HG03469 (cell line): ENCODE measurements at regions not wholly inside any gene's neighbourhood (a gene's known extent, or its start where the extent isn't known, plus 50 kb on each side); places are given as distances from the start of the nearest gene placed in this dataset.

Experiments
- ATAC-seq: cut with Tn5 transposase; IDR thresholded peaks from one replicate; pipeline ENCODE4 v1.9.1; 2021; ENCODE audit warnings: mild to moderate bottlenecking, moderate library complexity, moderate number of reproducible peaks; ENCODE audit not compliant: unreplicated experiment

- no peak for ATAC-seq
Observed at GRCh38 chr2:221205103-221205673, 366.9 kb downstream of the EPHA4 start.

- no peak for ATAC-seq
Observed at GRCh38 chr2:221210686-221211085, 361.4 kb downstream of the EPHA4 start.

DNA sequence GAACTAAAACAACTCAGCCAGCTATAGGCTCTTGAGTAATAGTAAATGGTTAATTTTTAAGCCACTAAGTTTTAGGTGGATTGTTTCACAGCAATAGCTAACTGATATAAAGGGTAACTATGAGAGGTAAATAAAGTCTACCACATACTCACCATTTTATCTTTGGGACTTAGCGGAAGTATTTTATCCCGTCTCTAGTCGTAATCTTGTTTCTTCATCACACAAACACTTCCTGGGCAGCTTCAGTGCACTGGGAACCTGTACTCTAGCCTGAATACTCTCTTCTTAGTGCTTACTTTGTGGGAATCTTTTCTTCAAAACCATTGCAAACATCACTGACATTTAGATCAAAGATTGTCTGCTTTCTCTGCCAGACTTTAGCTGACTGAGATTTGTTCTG is 360.5 kb downstream of the EPHA4 start:
- no peak for ATAC-seq

GRCh38 chr2:221212105-221212504 is 360.0 kb downstream of the EPHA4 start:
- ATAC-seq: no peak

- no peak for ATAC-seq
Observed at GRCh38 chr2:221215487-221215886, 356.6 kb downstream of the EPHA4 start.

DNA sequence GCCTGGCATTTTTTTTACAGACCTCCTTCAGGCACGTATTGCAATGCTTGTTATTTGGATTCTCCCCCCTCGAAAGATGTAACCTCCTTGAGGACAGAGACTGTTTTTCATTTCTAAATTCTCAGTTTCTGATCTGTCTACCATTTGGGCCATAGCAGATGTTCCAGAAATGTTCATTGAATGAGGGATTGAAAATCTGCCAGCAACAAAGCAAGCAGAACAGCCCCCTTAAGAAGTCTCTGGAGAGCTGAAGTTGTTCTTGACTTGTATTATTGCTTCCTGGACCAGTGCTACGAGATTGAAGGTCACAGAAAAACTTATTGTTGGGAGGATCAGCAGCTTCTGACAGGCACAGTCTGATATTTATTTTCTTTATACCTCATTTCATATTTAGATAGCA is 355.5 kb downstream of the EPHA4 start:
- ATAC-seq: no peak

DNA sequence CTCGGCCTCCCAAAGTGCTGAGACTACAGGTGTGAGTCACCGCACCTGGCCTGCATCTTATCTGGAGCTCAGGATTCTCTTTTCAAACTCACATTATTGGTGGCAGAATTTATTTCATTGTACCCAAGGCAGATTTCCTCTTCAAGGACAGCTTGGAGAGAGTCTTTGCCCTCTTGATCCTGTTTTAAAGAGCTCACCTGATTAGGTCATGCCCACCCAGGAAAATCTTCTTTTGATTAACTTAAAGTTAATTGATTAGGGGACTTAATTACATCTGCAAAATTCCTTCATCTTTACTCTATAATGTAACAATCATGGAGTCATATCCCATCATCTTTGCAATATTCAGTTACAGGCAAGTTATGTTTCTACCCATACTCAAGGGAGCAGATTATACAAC is 346.4 kb downstream of the EPHA4 start:
- no peak for ATAC-seq

DNA sequence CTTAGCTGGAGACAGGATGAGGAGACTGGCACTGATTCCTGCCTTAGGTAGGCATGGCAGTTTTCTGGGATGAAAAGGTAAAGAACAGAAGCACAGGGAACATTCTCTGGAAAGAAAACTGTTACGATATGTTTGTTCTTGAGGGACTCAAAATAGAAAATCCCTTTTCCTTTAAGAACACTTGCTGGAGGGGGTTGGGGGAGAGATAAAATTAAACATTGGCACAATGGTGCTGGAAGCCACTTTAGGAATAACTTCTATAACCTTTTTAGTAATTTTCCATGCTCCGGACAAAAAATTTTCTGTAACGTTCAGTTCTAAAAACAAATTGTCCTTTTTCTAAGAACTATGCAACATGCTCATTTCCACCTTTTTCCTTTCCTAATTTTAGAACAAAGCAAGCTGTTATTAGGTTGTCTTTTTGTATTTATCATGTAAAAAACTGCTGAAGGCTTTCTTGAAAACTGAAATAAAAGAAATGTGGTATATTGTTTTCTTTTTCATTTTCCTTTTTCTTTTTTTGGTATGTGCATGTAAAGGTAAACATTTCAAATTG is 343.8 kb downstream of the EPHA4 start:
- no peak for ATAC-seq

DNA sequence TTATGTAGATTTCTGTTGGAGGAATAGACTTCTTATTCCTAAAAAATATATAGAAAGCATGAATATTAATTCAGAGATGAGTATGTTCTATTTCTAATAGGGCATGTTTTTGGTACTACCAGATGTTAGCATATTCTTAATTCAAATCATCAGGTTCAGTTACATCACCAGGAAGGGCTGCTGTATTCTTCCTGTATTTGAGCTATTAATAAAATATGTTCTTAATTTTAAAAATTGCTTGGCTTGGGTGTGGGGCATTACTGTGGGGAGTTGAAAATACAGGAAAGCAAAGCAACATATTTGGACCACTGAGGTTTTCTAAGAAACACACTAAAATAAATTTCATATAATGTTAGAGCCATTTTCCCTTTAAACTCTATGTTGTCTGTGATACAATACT is 343.0 kb downstream of the EPHA4 start:
- no peak for ATAC-seq

DNA sequence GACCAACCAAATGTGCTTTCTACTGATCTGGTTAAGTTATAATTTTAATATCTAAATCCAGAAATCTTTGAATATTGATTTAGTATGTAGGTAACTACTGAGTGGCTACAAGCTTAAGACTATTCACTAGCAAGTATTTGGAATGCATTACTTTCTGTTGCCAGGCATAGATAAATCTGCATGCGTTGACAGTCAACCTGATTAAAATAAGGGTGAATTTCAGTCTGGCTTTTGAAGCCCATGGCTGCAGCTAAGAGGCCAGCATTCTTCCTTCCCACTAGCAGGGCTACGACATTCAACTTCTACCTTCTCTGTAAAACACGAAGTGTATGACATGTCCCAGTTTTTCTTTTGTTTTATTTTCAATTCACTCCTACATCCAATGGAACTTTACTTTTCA is 340.6 kb downstream of the EPHA4 start:
- no peak for ATAC-seq

GRCh38 chr2:221235941-221236340 is 336.2 kb downstream of the EPHA4 start:
- no peak for ATAC-seq

GRCh38 chr2:221241072-221241471 is 331.0 kb downstream of the EPHA4 start:
- no peak for ATAC-seq

DNA sequence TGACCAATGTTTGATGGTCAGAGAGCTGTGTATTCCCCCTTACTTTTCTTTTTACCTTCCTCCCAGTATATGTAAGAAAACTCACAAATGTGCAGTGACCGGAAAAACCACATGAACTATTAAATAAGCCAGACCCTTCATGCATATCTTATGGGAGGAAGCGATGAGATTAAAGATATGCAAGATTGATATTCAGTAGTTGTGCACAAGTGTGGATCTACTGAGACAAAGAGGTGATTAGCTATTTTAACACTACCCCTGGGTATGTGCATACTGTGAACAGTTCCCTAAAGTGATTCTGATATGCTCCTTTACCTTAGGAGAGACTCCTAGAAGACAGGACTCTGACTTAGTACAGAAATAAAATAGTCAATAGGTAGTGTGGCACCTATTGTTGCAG is 328.3 kb downstream of the EPHA4 start:
- no peak for ATAC-seq

DNA sequence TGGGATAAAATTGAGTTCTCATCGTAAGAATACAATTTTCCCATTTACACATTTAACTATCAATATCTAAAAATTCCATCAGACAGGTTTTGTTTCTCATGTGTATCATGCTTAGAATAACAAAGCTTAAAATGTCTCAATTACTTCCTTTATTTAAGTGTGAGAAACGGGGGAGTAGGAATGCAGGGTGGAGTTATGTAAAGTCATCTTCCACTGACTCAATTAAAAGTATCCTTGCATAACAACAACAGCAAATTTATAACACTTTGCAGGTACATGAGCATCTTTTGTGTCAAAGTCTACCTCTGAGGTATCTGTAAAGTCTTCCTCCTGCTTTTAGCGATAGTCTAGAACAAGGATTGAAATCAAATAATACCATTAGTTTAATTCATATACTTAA is 327.1 kb downstream of the EPHA4 start:
- no peak for ATAC-seq

GRCh38 chr2:221245772-221246171 is 326.3 kb downstream of the EPHA4 start:
- ATAC-seq: no peak

DNA sequence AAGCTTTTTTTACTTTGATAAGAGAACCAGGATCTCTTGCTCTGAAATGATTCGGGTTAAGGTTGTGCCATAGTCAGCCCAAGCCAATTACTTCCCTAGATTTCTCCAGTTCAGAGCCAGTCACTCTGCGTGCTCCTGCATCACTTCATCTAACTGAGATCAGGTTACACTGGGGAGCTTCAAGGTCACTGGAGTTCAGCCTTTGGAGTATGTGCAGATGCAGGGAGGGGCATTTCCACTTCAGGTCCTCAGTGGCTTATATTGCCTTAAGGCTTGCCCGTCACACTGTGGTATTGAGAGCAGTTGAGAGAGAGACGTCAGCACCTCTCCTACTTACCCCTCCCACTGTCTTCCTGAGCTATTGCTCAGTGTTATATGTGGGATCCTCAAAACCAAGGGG is 317.8 kb downstream of the EPHA4 start:
- no peak for ATAC-seq

DNA sequence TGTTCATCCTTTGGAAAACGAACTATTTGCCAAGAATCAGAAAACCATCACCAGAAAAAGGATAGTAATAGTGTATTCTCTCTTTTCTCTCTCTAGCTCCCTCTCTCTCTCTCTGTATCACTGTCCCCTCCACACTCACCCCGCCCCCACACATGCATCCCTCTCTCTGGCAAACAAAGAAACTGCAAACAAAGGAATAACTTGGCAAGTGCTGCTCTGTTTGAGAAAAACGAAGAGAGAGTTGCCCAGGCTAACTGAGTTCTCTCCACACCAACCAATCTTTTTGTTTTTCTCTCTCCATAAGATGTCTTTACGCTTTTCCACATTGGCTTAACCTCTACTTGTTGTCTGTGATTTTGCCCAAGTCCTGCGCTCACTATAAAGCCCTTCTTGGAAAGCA is 316.2 kb downstream of the EPHA4 start:
- ATAC-seq: no peak

GRCh38 chr2:221258464-221258863 is 313.6 kb downstream of the EPHA4 start:
- ATAC-seq: no peak

- ATAC-seq: no peak
Observed at GRCh38 chr2:221262651-221263050, 309.5 kb downstream of the EPHA4 start.

DNA sequence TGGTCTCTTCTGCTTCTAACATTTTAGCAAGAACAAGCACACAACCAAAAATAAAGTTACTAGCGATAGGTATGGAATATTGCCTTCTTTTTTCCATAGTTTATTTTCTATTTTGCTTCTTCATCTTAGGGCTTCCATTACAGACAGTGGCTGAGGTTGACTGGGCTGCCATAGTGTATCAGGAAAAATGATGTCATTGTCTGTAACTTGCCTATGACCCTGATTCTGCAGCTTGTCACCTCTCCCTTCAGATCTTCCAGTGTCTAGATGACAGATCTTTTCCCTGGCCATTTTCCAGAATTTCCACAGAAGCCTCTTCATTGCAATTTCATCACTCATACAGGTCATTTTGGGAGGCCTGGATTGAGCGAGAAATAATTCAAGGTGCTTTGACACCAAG is 308.5 kb downstream of the EPHA4 start:
- ATAC-seq: no peak

DNA sequence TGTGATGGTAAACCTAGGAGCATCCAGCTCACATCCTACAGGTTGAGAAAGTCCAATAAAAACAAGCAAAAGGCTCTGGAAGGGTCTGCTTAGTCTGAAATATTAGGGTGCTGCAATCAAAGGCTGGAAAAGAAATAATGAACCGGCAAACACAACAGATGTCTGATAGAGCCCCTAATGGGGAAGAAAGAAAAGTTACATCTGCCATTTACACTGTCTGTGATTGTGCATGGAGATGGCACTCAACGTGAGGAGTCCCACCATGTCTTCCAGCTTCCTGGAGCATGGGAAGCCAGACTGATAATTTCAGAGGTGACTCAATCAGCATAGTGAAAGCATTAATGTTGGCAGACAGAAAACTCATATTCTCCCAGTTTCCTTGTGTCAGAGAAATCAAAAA is 307.8 kb downstream of the EPHA4 start:
- no peak for ATAC-seq

- no peak for ATAC-seq
Observed at GRCh38 chr2:221267773-221268425, 304.2 kb downstream of the EPHA4 start.

DNA sequence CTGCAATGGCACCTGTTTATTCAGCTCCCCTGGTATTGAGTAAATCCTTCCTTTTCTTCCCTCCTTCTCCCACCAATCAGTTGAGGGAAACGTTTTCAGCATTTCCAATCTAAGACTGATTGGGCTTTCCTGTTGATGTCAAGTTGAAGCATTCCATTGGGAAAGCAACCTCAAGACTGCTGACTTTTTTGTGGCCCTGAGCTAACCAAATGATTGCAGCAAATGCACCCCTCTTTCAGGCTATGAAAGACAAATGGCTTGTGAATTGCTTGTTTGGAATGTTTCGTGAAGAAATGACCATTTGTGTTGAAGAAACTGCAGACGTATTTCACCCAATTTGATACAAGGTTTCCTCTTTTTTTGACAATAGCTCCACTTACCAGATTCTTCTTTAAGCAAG is 303.5 kb downstream of the EPHA4 start:
- ATAC-seq: no peak
